Progenitor cell of endocrine pancreas (in vitro differentiated cells): ENCODE measurements at regions not wholly inside any gene's neighbourhood (a gene's known extent, or its start where the extent isn't known, plus 50 kb on each side); places are given as distances from the start of the nearest gene placed in this dataset.

Experiments used
- DNase-seq: peaks from one replicate; pipeline ENCODE4 v3.0.0; 2021; ENCODE audit warnings: low spot score; ENCODE audit not compliant: unreplicated experiment
- H3K27ac Mint-ChIP-seq: 2 replicates; pipeline ENCODE4 v1.8.0; 2021; ENCODE audit warnings: mild to moderate bottlenecking, moderate library complexity, mixed read lengths
- H3K27me3 Mint-ChIP-seq: 2 replicates; pipeline ENCODE4 v1.8.0; 2021; ENCODE audit warnings: mixed read lengths
- H3K36me3 Mint-ChIP-seq: 2 replicates; pipeline ENCODE4 v1.8.0; 2022; ENCODE audit warnings: mixed read lengths; ENCODE audit not compliant: insufficient read depth
- H3K4me1 Mint-ChIP-seq: 2 replicates; pipeline ENCODE4 v1.8.0; 2021; ENCODE audit warnings: low read depth, mixed read lengths
- H3K4me3 Mint-ChIP-seq: 2 replicates; pipeline ENCODE4 v1.8.0; 2021; ENCODE audit warnings: low read depth, mild to moderate bottlenecking, moderate library complexity, mixed read lengths
- H3K9me3 Mint-ChIP-seq: 2 replicates; pipeline ENCODE4 v1.8.0; 2021; ENCODE audit warnings: low read depth, mixed read lengths
- CTCF ChIP-seq: fragments of 200-600 bp; sonication (generic); IDR thresholded peaks from one replicate; pipeline ENCODE4 v1.5.0; 2021; ENCODE audit warnings: antibody characterized with exemption, mild to moderate bottlenecking; ENCODE audit not compliant: unreplicated experiment

GRCh38 chr9:82829818-82830217 lies 233.1 kb downstream of the RASEF start:
- no peak for DNase-seq
- Mint-ChIP-seq H3K27me3 (no peaks in the 10 kb centered on the region), H3K4me1 (no peaks in the 10 kb centered on the region), H3K9me3 (peaks cover 4% of the 10 kb centered on the region), H3K4me3 (no peak overlapping the region), H3K36me3 (no peaks in the 10 kb centered on the region), H3K27ac (no peak overlapping the region)
- no peak for TF ChIP-seq CTCF

- no peak overlapping the region for H3K4me3 Mint-ChIP-seq
- no peak overlapping the region for H3K27ac Mint-ChIP-seq
- H3K27me3 Mint-ChIP-seq: no peaks in the 10 kb centered on the region
- no peak for DNase-seq
- H3K9me3 Mint-ChIP-seq: peaks cover 25% of the 10 kb centered on the region
- no peaks in the 10 kb centered on the region for H3K36me3 Mint-ChIP-seq
- TF ChIP-seq CTCF: no peak
- H3K4me1 Mint-ChIP-seq: no peaks in the 10 kb centered on the region
Observed at GRCh38 chr9:82865524-82865923, 197.4 kb downstream of the RASEF start.

GRCh38 chr9:82880336-82881050 lies 182.4 kb downstream of the RASEF start:
- Mint-ChIP-seq H3K9me3 (no peaks in the 10 kb centered on the region), H3K27ac (no peak overlapping the region), H3K36me3 (no peaks in the 10 kb centered on the region), H3K4me1 (no peaks in the 10 kb centered on the region), H3K27me3 (peaks cover 22% of the 10 kb centered on the region), H3K4me3 (no peak overlapping the region)
- DNase-seq: no peak
- no peak for TF ChIP-seq CTCF

- peaks cover 29% of the 10 kb centered on the region for H3K27me3 Mint-ChIP-seq
- no peaks in the 10 kb centered on the region for H3K9me3 Mint-ChIP-seq
- H3K36me3 Mint-ChIP-seq: no peaks in the 10 kb centered on the region
- no peak for DNase-seq
- no peak for TF ChIP-seq CTCF
- no peaks in the 10 kb centered on the region for H3K4me1 Mint-ChIP-seq
- no peak overlapping the region for H3K4me3 Mint-ChIP-seq
- H3K27ac Mint-ChIP-seq: no peak overlapping the region
Observed at GRCh38 chr9:82882138-82882537, 180.8 kb downstream of the RASEF start.

GRCh38 chr9:82882748-82883147 lies 180.2 kb downstream of the RASEF start:
- no peaks in the 10 kb centered on the region for H3K9me3 Mint-ChIP-seq
- no peak overlapping the region for H3K27ac Mint-ChIP-seq
- TF ChIP-seq CTCF: no peak
- peaks cover 29% of the 10 kb centered on the region for H3K27me3 Mint-ChIP-seq
- H3K36me3 Mint-ChIP-seq: no peaks in the 10 kb centered on the region
- H3K4me1 Mint-ChIP-seq: no peaks in the 10 kb centered on the region
- no peak for DNase-seq
- H3K4me3 Mint-ChIP-seq: no peak overlapping the region
